Muscle layer of duodenum (tissue), 2 donors: ENCODE measurements at regions not wholly inside any gene's neighbourhood (a gene's known extent, or its start where the extent isn't known, plus 50 kb on each side); places are given as distances from the start of the nearest gene placed in this dataset.

Experiments used
- H3K27ac ChIP-seq: one replicate; pipeline ENCODE4 v1.7.0; 2013; ENCODE audit warnings: mild to moderate bottlenecking, low read length
- H3K27me3 ChIP-seq: one replicate; pipeline ENCODE4 v1.7.0; 2013; ENCODE audit warnings: low read depth, mild to moderate bottlenecking, control low read depth, low read length
- H3K36me3 ChIP-seq, 2 donors: one replicate each; pipeline ENCODE4 v1.7.0; 2013; ENCODE audit warnings: low read length in 2 of 2, control low read depth in 1 of 2, mild to moderate bottlenecking in 1 of 2; ENCODE audit not compliant: insufficient read depth in 2 of 2, control insufficient read depth in 1 of 2
- H3K4me1 ChIP-seq, 2 donors: one replicate each; pipeline ENCODE4 v1.7.0; 2013; ENCODE audit warnings: low read length in 2 of 2, mild to moderate bottlenecking in 2 of 2, control low read depth in 1 of 2, moderate library complexity in 1 of 2; ENCODE audit not compliant: insufficient read depth in 2 of 2, control insufficient read depth in 1 of 2
- H3K4me3 ChIP-seq, 2 donors: one replicate each; pipeline ENCODE4 v1.7.0; 2013; ENCODE audit warnings: low read length in 2 of 2, low read depth in 1 of 2, mild to moderate bottlenecking in 1 of 2
- H3K9me3 ChIP-seq, 2 donors: one replicate each; pipeline ENCODE4 v1.7.0; 2013; ENCODE audit warnings: low read length in 2 of 2, control low read depth in 1 of 2, mild to moderate bottlenecking in 1 of 2; ENCODE audit not compliant: control insufficient read depth in 1 of 2
- donor health status: healthy.

- Histone ChIP-seq H3K9me3 (no peaks in the 10 kb centered on the region), H3K27me3 (no peaks in the 10 kb centered on the region)
Observed at GRCh38 chr4:81521708-81522107, 50.0 kb upstream of the RASGEF1B start.

More at GRCh38 chr4:81521708-81522107, 50.0 kb upstream of the RASGEF1B start:
- Histone ChIP-seq H3K4me1 (no peaks in the 10 kb centered on the region), H3K36me3 (no peaks in the 10 kb centered on the region), H3K27ac (no peak overlapping the region), H3K4me3 (no peak overlapping the region)
